Spleen (tissue), 11 donors: ENCODE measurements at regions not wholly inside any gene's neighbourhood (a gene's known extent, or its start where the extent isn't known, plus 50 kb on each side); places are given as distances from the start of the nearest gene placed in this dataset.

Experiments
- DNase-seq: peaks from one replicate; pipeline ENCODE4 v3.0.0-alpha.2; 2020
- H3K27ac ChIP-seq, 8 donors: fragments of 200-600 bp; sonication (generic) in 7 of 8; 1 replicate in 4 of 8; 2 replicates in 4 of 8; pipeline versions ENCODE4 v1.5.0 to v1.8.0; 2016 to 2021; ENCODE audit warnings: inconsistent platforms in 4 of 8, mild to moderate bottlenecking in 4 of 8, moderate library complexity in 1 of 8
- H3K27me3 ChIP-seq, 7 donors: fragments of 200-600 bp; sonication (generic) in 6 of 7; replicated peaks in 1 of 7; 1 replicate in 4 of 7; 2 replicates in 3 of 7; pipeline versions ENCODE4 v1.5.0 to v1.8.0; 2016 to 2021; ENCODE audit warnings: inconsistent platforms in 3 of 7, mild to moderate bottlenecking in 1 of 7
- H3K36me3 ChIP-seq, 6 donors: fragments of 200-600 bp; sonication (generic) in 5 of 6; 1 replicate in 4 of 6; 2 replicates in 2 of 6; pipeline versions ENCODE4 v1.5.0 to v1.8.0; 2016 to 2021; ENCODE audit warnings: inconsistent platforms in 2 of 6
- H3K4me1 ChIP-seq, 6 donors: fragments of 200-600 bp; sonication (generic) in 5 of 6; 1 replicate in 3 of 6; 2 replicates in 3 of 6; pipeline versions ENCODE4 v1.5.0 to v1.8.0; 2016 to 2021; ENCODE audit warnings: inconsistent platforms in 3 of 6
- H3K4me3 ChIP-seq, 8 donors: fragments of 200-600 bp; sonication (generic) in 7 of 8; 1 replicate in 4 of 8; 2 replicates in 4 of 8; pipeline versions ENCODE4 v1.5.0 to v1.8.0; 2016 to 2021; ENCODE audit warnings: inconsistent platforms in 4 of 8, mild to moderate bottlenecking in 4 of 8, moderate library complexity in 2 of 8
- H3K9me3 ChIP-seq, 8 donors: fragments of 200-600 bp; sonication (generic) in 7 of 8; 1 replicate in 4 of 8; 2 replicates in 4 of 8; pipeline versions ENCODE4 v1.5.0 to v1.8.0; 2016 to 2021; ENCODE audit warnings: inconsistent platforms in 4 of 8
- POLR2A ChIP-seq, 3 donors: fragments of 450-650 bp; IDR thresholded peaks; one replicate each; pipeline ENCODE4 v1.5.1; 2017; ENCODE audit warnings: antibody characterized with exemption in 3 of 3, mild to moderate bottlenecking in 1 of 3
- POLR2AphosphoS5 ChIP-seq, 3 donors: sonication (generic); formaldehyde crosslinking; IDR thresholded peaks; one replicate each; pipeline ENCODE4 v1.5.1; 2017; ENCODE audit warnings: antibody characterized with exemption in 3 of 3
- WGBS, 5 donors: extraction: QIAGEN DNeasy Blood & Tissue Kit in 3 of 5; methylation state at CpG; one replicate each; pipeline versions ENCODE4 v1.1.5 to v1.1.7; 2013 to 2018; 5-methylcytosine and 5-hydroxymethylcytosine counted together
- intact Hi-C: fragments of 100-400 bp; cut with DNase I; formaldehyde crosslinking; loops from one replicate; pipeline ENCODE4 v1.15.0; 2023; ENCODE audit warnings: low total_unique reads
- TF ChIP-seq, protein P1 (sequence below), 11 experiments: fragments of 200-600 bp in 7 of 11; fragments of 450-650 bp in 4 of 11; sonication (generic) in 4 of 11; IDR thresholded peaks in 8 of 11; conservative IDR thresholded peaks in 3 of 11; 1 replicate in 7 of 11; 2 replicates in 4 of 11; pipeline versions ENCODE4 v1.4.0 to v1.8.0; 2016 to 2021; ENCODE audit warnings: antibody characterized with exemption in 11 of 11, inconsistent platforms in 4 of 11, mild to moderate bottlenecking in 1 of 11
- donor health status: healthy with polysubstance abuse.
- donor health status: DM: no; HTN: no; CAD: no; lungs with moderate emphysema.
- donor health status: DM: no; HTN: no; CAD: no.
- donor health status: Bipolar disorder and iron deficiency.
- donor health status: healthy.
- donor health status: DM: no; HTN: no; CAD: no.
- donor health status: DM: yes; HTN: yes; CAD: no.

DNA sequence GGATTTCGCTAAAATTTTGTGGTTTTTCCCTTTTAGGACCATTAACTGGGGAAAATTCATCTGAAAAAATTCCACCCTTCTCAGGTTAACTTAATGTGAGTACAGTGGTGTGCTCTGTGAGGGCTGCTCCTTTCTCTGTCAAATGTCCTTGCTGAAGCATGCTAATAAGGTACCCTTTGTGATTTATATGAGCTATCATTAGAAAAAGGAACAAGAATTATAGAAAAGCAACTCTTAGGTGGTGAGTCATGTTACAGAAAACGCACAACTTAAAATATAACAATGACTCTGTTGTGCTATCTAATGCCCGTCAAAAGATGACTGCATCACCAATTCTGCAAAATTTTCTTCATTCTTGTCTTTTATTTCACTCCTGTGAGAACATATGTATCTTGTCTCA, 162.0 kb upstream of the MAGI2 start:
- Histone ChIP-seq H3K36me3 (no peaks in the 10 kb centered on the region), H3K4me1 (no peaks in the 10 kb centered on the region), H3K9me3 (peaks cover 0 to 19% (median 9%) of the 10 kb centered on the region in 8 donors), H3K27me3 (no peaks in the 10 kb centered on the region), H3K4me3 (no peak overlapping the region), H3K27ac (no peak overlapping the region)
- no peak for TF ChIP-seq POLR2A (IDR thresholded peaks at IDR 0.05)
- TF ChIP-seq, protein P1, sequence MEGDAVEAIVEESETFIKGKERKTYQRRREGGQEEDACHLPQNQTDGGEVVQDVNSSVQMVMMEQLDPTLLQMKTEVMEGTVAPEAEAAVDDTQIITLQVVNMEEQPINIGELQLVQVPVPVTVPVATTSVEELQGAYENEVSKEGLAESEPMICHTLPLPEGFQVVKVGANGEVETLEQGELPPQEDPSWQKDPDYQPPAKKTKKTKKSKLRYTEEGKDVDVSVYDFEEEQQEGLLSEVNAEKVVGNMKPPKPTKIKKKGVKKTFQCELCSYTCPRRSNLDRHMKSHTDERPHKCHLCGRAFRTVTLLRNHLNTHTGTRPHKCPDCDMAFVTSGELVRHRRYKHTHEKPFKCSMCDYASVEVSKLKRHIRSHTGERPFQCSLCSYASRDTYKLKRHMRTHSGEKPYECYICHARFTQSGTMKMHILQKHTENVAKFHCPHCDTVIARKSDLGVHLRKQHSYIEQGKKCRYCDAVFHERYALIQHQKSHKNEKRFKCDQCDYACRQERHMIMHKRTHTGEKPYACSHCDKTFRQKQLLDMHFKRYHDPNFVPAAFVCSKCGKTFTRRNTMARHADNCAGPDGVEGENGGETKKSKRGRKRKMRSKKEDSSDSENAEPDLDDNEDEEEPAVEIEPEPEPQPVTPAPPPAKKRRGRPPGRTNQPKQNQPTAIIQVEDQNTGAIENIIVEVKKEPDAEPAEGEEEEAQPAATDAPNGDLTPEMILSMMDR (IDR thresholded peaks at IDR 0.05 in 8 of 11, conservative IDR thresholded peaks at IDR 0.05 in 3 of 11) = no peak
- TF ChIP-seq POLR2AphosphoS5 (IDR thresholded peaks at IDR 0.05) = no peak
- DNase-seq = no peak
- intact Hi-C loops = no loop called here
- 52 to 65% (median 56%) methylated on average over 3 of the region's 3 CpGs for WGBS, 5 donors

DNA sequence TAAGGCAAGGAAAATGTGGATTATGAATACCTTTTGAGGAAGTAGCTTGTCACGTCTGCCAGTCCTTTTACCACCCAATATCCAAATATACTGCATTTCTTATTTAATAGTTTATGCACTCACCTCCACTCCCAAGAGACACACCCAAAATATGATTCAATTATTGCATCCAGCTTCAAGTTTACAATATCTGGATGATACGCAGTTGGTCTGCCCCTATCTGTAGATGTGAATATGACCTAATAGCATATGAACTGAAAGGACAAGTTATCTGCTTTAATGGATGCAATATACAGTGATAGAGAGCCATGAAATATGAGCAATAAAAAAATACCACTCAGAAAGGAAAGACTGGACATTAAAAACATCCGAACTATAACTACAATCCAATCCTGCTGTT, 159.4 kb upstream of the MAGI2 start:
- whole genome bisulfite sequencing, 5 donors = 82 to 92% (median 88%) methylated on average over 3 of the region's 3 CpGs
- Histone ChIP-seq H3K27ac (no peak overlapping the region), H3K4me1 (no peaks in the 10 kb centered on the region), H3K36me3 (no peaks in the 10 kb centered on the region), H3K9me3 (peaks cover 0 to 19% (median 9%) of the 10 kb centered on the region in 8 donors), H3K4me3 (no peak overlapping the region), H3K27me3 (no peaks in the 10 kb centered on the region)
- intact Hi-C loops = no loop called here
- TF ChIP-seq, protein P1 (IDR thresholded peaks at IDR 0.05 in 8 of 11, conservative IDR thresholded peaks at IDR 0.05 in 3 of 11) = no peak
- TF ChIP-seq POLR2A (IDR thresholded peaks at IDR 0.05) (no peak), POLR2AphosphoS5 (IDR thresholded peaks at IDR 0.05) (no peak)
- DNase-seq = no peak

DNA sequence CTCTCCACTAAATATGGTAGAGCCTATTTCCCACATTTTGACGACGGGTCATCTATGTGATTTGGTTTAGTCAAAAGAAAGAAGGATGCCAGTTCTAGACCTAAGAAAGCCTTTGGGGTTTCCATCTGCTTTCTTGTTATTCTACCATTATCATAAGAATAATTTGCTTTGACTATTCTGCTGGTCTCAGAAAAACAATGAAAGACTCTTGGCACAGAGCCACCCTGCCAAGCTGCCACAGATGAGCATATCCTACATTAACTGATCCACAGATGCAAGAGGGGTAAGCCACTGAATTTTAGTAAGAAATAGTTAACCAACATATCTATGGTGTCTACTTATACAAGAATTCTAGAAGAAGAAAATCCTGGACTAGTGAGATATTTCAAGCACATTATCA, 158.6 kb upstream of the MAGI2 start:
- no peaks in the 10 kb centered on the region for H3K27me3 ChIP-seq
- H3K27ac ChIP-seq = no peak overlapping the region
- H3K4me3 ChIP-seq = no peak overlapping the region
- intact Hi-C loops = no loop called here
- peaks cover 0 to 16% (median 10%) of the 10 kb centered on the region in 8 donors for H3K9me3 ChIP-seq
- 94 to 99% (median 96%) methylated on average over 2 of the region's 2 CpGs for WGBS, 5 donors
- H3K4me1 ChIP-seq = no peaks in the 10 kb centered on the region
- TF ChIP-seq, protein P1 (IDR thresholded peaks at IDR 0.05 in 8 of 11, conservative IDR thresholded peaks at IDR 0.05 in 3 of 11) = no peak
- TF ChIP-seq POLR2AphosphoS5 (IDR thresholded peaks at IDR 0.05) (no peak), POLR2A (IDR thresholded peaks at IDR 0.05) (no peak)
- H3K36me3 ChIP-seq = no peaks in the 10 kb centered on the region
- DNase-seq = no peak

DNA sequence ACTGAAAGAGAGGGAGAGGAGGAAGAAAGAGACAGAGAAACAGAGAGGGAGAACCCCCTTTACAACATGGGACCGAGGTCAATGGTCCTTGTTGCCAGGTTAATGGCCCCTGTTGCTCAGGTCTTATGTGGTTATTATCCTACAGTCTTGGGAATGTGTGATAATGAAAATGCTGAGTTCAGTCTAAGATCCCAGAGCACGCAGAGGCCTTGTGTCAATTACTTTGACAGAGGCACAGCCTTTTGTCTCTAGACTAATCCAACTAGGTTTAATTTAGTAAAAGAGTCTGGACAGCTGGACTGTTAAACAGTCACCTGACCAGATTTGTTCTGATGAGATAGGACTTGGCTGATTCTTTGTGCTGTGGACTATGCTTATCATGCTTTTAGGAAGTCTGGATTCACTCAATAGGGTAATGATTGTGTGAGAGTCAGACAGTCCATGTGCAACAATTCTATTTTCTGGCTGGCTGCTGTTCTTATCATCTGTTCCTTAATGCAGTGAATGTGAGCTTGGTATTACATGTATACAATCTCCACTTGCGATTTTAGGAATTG, 157.4 kb upstream of the MAGI2 start:
- intact Hi-C loops = no loop called here
- TF ChIP-seq, protein P1 (IDR thresholded peaks at IDR 0.05 in 8 of 11, conservative IDR thresholded peaks at IDR 0.05 in 3 of 11) = no peak
- TF ChIP-seq POLR2AphosphoS5 (IDR thresholded peaks at IDR 0.05) (no peak), POLR2A (IDR thresholded peaks at IDR 0.05) (no peak)
- 69 to 90% (median 82%) methylated on average over 3 of the region's 3 CpGs for WGBS, 5 donors

More for the DNA sequence above, 157.4 kb upstream of the MAGI2 start:
- DNase-seq = no peak
- Histone ChIP-seq H3K4me3 (no peak overlapping the region), H3K27ac (no peak overlapping the region), H3K36me3 (no peaks in the 10 kb centered on the region), H3K9me3 (peaks cover 0 to 13% (median 2%) of the 10 kb centered on the region in 8 donors), H3K4me1 (no peaks in the 10 kb centered on the region), H3K27me3 (no peaks in the 10 kb centered on the region)
